Right lobe of liver (tissue), 4 donors: ENCODE measurements at regions not wholly inside any gene's neighbourhood (a gene's known extent, or its start where the extent isn't known, plus 50 kb on each side); places are given as distances from the start of the nearest gene placed in this dataset.

Experiments used
- CTCF ChIP-seq, 4 donors: fragments of 200-600 bp in 3 of 4; fragments of 450-650 bp in 1 of 4; IDR thresholded peaks; one replicate each; pipeline versions ENCODE4 v1.5.1 to v1.8.0; 2016 to 2022; ENCODE audit warnings: antibody characterized with exemption in 4 of 4, mild to moderate bottlenecking in 2 of 4
- POLR2A ChIP-seq: fragments of 450-650 bp; IDR thresholded peaks from one replicate; pipeline ENCODE4 v1.6.1; 2017; ENCODE audit warnings: antibody characterized with exemption, mild to moderate bottlenecking
- donor health status: DM: no; HTN: no; CAD: no.
- donor health status: DM: no; HTN: no; CAD: no.
- donor health status: DM: no; HTN: yes; CAD: no.

- no peak for TF ChIP-seq POLR2A
- TF ChIP-seq CTCF (IDR thresholded peaks at IDR 0.05): no peak
Observed at GRCh38 chr5:15027764-15028163, 156.2 kb upstream of the ANKH start.
